GM12872 (cell line): ENCODE measurements at regions not wholly inside any gene's neighbourhood (a gene's known extent, or its start where the extent isn't known, plus 50 kb on each side); places are given as distances from the start of the nearest gene placed in this dataset.

Experiments
- TF ChIP-seq, protein P1 (sequence below): IDR thresholded peaks from 3 replicates; pipeline ENCODE4 v1.5.1; 2011; ENCODE audit warnings: low read depth, mild to moderate bottlenecking, low read length, moderate library complexity; ENCODE audit not compliant: insufficient read depth

DNA sequence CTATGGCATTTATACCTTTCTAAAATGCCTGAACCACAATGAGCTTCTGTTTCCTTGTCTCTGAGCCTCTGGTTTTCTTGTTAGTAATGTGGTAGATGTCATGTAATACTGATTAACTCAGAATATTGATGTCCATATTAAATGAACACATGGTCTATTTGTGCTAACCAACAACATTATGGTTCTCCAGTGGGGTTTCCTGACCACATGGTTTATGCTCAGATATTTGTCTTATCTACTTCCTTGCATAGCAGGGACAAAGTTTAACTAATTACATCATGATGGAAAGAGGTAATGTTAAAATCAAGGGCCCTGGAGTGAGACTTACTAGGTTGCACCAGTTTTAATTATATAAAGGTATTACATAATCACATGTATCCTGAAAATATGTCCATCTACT is 62.6 kb upstream of the SCN10A start:
- TF ChIP-seq, protein P1, sequence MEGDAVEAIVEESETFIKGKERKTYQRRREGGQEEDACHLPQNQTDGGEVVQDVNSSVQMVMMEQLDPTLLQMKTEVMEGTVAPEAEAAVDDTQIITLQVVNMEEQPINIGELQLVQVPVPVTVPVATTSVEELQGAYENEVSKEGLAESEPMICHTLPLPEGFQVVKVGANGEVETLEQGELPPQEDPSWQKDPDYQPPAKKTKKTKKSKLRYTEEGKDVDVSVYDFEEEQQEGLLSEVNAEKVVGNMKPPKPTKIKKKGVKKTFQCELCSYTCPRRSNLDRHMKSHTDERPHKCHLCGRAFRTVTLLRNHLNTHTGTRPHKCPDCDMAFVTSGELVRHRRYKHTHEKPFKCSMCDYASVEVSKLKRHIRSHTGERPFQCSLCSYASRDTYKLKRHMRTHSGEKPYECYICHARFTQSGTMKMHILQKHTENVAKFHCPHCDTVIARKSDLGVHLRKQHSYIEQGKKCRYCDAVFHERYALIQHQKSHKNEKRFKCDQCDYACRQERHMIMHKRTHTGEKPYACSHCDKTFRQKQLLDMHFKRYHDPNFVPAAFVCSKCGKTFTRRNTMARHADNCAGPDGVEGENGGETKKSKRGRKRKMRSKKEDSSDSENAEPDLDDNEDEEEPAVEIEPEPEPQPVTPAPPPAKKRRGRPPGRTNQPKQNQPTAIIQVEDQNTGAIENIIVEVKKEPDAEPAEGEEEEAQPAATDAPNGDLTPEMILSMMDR: no peak
